ENCODE measurements at regions not wholly inside any gene's neighbourhood (a gene's known extent, or its start where the extent isn't known, plus 50 kb on each side); places are given as distances from the start of the nearest gene placed in this dataset.
A peak's percentile ranks its signal among the peaks of the same experiment; 100 is the strongest.

GRCh38 chr2:167703441-167703840 is 544.0 kb downstream of the STK39 start:
- no peaks in the 10 kb centered on the region for H3K36me3 Mint-ChIP-seq
- H3K27ac Mint-ChIP-seq: no peak overlapping the region
- DNase-seq (no peak), ATAC-seq (ENCODE audit: low read depth in 2 of 2) (no peak)
- no peaks in the 10 kb centered on the region for H3K27me3 Mint-ChIP-seq
- no peak overlapping the region for H3K4me3 Mint-ChIP-seq
- H3K4me1 Mint-ChIP-seq: no peaks in the 10 kb centered on the region
- H3K9me3 Mint-ChIP-seq: no peaks in the 10 kb centered on the region

DNA sequence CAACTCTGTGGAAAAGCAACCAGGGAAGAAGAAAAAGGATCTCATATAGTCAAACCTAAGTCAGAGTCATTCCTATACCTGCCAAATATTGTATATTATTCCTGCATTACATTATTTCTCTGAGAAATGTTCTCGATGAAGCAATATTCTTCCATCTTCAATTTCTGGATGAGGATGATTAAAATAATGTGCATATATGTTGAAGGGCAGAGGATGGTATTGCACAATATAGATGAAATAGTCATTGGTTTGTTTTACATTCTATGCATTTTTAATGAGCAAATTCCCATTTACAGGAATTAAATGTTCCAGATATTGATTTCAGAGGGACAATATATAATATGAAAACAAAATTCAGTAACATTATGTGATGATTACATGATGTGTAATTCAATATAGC is 545.2 kb downstream of the STK39 start:
- Mint-ChIP-seq H3K36me3 (no peaks in the 10 kb centered on the region), H3K4me3 (no peak overlapping the region), H3K27me3 (no peaks in the 10 kb centered on the region), H3K9me3 (no peaks in the 10 kb centered on the region), H3K27ac (no peak overlapping the region), H3K4me1 (no peaks in the 10 kb centered on the region)
- ATAC-seq (ENCODE audit: low read depth in 2 of 2) (no peak), DNase-seq (no peak)

GRCh38 chr2:167701651-167702050 is 545.7 kb downstream of the STK39 start:
- H3K27ac Mint-ChIP-seq: no peak overlapping the region
- no peak overlapping the region for H3K4me3 Mint-ChIP-seq
- no peaks in the 10 kb centered on the region for H3K27me3 Mint-ChIP-seq
- no peaks in the 10 kb centered on the region for H3K9me3 Mint-ChIP-seq
- ATAC-seq (ENCODE audit: low read depth in 2 of 2) (no peak), DNase-seq (no peak)
- no peaks in the 10 kb centered on the region for H3K36me3 Mint-ChIP-seq
- H3K4me1 Mint-ChIP-seq: no peaks in the 10 kb centered on the region

DNA sequence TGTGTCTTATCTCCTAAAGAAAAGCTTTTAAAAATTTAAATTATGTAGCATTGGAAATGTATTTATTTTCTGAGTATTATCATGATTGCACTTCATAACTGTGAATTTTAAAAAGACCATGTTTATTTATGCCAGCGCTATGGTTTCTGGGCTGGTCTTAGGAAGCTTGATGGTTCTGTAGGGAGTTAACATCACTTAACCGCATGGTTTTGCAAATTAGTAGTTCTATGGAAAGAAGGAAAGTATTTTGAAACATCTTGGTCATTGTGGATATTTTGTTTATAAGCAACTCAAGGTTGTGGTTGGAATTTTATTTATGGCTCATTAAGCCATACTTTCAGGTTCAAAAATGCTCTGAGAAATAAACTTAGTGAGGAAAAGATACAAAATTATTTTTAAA is 549.4 kb downstream of the STK39 start:
- ATAC-seq (ENCODE audit: low read depth in 2 of 2) (no peak), DNase-seq (no peak)
- no peak overlapping the region for H3K4me3 Mint-ChIP-seq
- H3K9me3 Mint-ChIP-seq: peaks cover 0 to 3% (median 0%) of the 10 kb centered on the region in 7 donors
- no peak overlapping the region for H3K27ac Mint-ChIP-seq
- no peaks in the 10 kb centered on the region for H3K36me3 Mint-ChIP-seq
- H3K4me1 Mint-ChIP-seq: no peaks in the 10 kb centered on the region
- no peaks in the 10 kb centered on the region for H3K27me3 Mint-ChIP-seq

DNA sequence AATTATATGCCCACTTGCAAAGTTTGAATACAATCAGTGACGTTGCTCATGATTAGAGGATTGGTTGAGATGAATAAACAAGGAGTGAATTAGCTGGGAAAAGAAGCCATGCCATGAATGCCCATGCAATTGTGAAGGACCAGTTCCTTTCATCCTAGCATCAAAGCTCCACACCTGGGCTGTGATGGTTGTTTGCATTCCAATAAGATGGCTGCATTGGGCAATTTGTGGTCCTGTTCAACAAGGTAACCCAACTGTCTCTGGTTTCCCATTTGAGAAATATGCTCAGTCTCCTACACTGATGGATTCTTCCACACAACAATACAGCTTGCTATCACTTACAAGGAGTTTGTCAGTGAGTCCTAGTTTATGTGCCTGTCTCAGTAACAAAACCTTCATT is 550.2 kb downstream of the STK39 start:
- H3K4me1 Mint-ChIP-seq: no peaks in the 10 kb centered on the region
- no peaks in the 10 kb centered on the region for H3K27me3 Mint-ChIP-seq
- H3K27ac Mint-ChIP-seq: no peak overlapping the region
- ATAC-seq (ENCODE audit: low read depth in 2 of 2) (no peak), DNase-seq (no peak)
- peaks cover 0 to 3% (median 0%) of the 10 kb centered on the region in 7 donors for H3K9me3 Mint-ChIP-seq
- no peaks in the 10 kb centered on the region for H3K36me3 Mint-ChIP-seq
- no peak overlapping the region for H3K4me3 Mint-ChIP-seq

DNA sequence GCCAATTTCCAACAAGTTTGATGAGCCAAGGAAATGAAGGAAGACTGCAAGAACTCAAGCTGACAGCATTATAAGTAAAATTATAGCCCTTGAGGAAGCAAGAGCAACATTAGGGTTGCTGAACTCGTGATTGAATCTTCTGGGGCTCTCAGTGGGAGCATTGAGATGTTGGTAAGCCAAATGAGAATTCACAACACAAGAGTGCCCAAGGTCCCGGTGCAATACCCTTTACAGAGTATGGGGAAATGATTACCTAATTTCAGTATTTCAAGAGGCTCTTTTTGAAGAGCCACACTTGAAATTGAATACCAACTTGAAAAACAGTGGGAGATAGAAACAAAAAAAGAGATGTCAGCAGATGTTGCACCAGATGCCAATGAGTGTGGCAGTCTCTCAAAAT is 554.5 kb downstream of the STK39 start:
- H3K36me3 Mint-ChIP-seq: no peaks in the 10 kb centered on the region
- ATAC-seq (ENCODE audit: low read depth in 2 of 2) (no peak), DNase-seq (no peak)
- peaks cover 0 to 4% (median 0%) of the 10 kb centered on the region in 7 donors for H3K9me3 Mint-ChIP-seq
- H3K4me1 Mint-ChIP-seq: no peaks in the 10 kb centered on the region
- H3K4me3 Mint-ChIP-seq: no peak overlapping the region
- H3K27ac Mint-ChIP-seq: peak overlapping the region in 1 of 6 donors; percentile 8
- H3K27me3 Mint-ChIP-seq: no peaks in the 10 kb centered on the region

DNA sequence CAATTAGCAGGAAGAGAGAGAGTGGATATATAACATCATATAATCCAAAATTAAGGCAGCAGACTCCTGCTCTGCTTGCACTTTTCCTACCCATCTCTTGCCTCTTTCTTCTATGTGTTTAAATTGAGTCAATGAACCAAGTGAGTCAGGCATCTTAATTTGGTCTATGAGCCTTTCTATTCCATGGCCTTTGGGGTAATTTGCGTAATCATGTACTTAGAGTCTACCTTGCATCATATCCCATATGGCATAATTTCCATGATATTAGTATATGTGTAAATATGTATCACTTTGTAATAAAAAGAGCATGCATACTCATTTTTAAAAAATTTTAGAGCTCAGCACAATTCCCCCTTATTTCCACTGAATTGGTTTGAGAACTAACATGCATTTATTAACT is 555.2 kb downstream of the STK39 start:
- Mint-ChIP-seq H3K27ac (no peak overlapping the region), H3K36me3 (no peaks in the 10 kb centered on the region), H3K9me3 (peaks cover 0 to 4% (median 0%) of the 10 kb centered on the region in 7 donors), H3K27me3 (no peaks in the 10 kb centered on the region), H3K4me3 (no peak overlapping the region), H3K4me1 (no peaks in the 10 kb centered on the region)
- DNase-seq (no peak), ATAC-seq (ENCODE audit: low read depth in 2 of 2) (no peak)

DNA sequence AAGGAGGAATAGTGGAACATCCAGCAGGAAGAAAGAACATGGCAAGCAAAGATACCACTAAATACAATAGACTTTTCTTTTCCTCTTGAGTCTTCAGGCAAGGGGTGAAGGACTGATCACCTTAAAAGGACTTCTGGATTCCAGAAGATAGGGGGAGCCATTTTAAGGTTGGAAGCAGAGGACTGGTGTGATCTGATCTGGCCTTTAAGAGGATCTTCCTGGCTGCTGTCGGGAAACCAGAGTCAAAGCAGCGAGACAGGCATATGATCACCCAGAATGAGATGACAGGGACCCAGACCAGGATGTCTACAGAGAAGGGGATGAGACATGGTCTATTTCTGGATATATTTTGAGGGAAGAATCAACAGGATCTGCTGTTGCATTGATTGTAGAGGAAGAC is 558.0 kb downstream of the STK39 start:
- no peak for DNase-seq
- peaks cover 0 to 4% (median 0%) of the 10 kb centered on the region in 7 donors for H3K9me3 Mint-ChIP-seq
- no peaks in the 10 kb centered on the region for H3K27me3 Mint-ChIP-seq
- H3K36me3 Mint-ChIP-seq: no peaks in the 10 kb centered on the region
- ATAC-seq (ENCODE audit: low read depth in 2 of 2): no peak
- no peaks in the 10 kb centered on the region for H3K4me1 Mint-ChIP-seq
- H3K27ac Mint-ChIP-seq: no peak overlapping the region
- no peak overlapping the region for H3K4me3 Mint-ChIP-seq

- Mint-ChIP-seq H3K4me1 (no peaks in the 10 kb centered on the region), H3K36me3 (no peaks in the 10 kb centered on the region), H3K27me3 (no peaks in the 10 kb centered on the region), H3K27ac (no peak overlapping the region), H3K4me3 (no peak overlapping the region), H3K9me3 (peaks cover 0 to 4% (median 0%) of the 10 kb centered on the region in 7 donors)
- ATAC-seq (ENCODE audit: low read depth in 2 of 2) (no peak), DNase-seq (no peak)
Measured at GRCh38 chr2:167686691-167687090, 560.7 kb downstream of the STK39 start.

GRCh38 chr2:167681234-167682015 is 566.0 kb downstream of the STK39 start:
- no peak overlapping the region for H3K4me3 Mint-ChIP-seq
- DNase-seq (no peak), ATAC-seq (ENCODE audit: low read depth in 2 of 2) (no peak)
- H3K4me1 Mint-ChIP-seq: no peaks in the 10 kb centered on the region
- no peaks in the 10 kb centered on the region for H3K36me3 Mint-ChIP-seq
- H3K27me3 Mint-ChIP-seq: no peaks in the 10 kb centered on the region
- no peak overlapping the region for H3K27ac Mint-ChIP-seq
- peaks cover 0 to 4% (median 0%) of the 10 kb centered on the region in 7 donors for H3K9me3 Mint-ChIP-seq

GRCh38 chr2:167678158-167678557 is 569.2 kb downstream of the STK39 start:
- H3K9me3 Mint-ChIP-seq: peaks cover 0 to 4% (median 0%) of the 10 kb centered on the region in 7 donors
- no peak overlapping the region for H3K4me3 Mint-ChIP-seq
- no peaks in the 10 kb centered on the region for H3K27me3 Mint-ChIP-seq
- H3K36me3 Mint-ChIP-seq: no peaks in the 10 kb centered on the region
- ATAC-seq (ENCODE audit: low read depth in 2 of 2): no peak
- no peak overlapping the region for H3K27ac Mint-ChIP-seq
- no peaks in the 10 kb centered on the region for H3K4me1 Mint-ChIP-seq
- no peak for DNase-seq

DNA sequence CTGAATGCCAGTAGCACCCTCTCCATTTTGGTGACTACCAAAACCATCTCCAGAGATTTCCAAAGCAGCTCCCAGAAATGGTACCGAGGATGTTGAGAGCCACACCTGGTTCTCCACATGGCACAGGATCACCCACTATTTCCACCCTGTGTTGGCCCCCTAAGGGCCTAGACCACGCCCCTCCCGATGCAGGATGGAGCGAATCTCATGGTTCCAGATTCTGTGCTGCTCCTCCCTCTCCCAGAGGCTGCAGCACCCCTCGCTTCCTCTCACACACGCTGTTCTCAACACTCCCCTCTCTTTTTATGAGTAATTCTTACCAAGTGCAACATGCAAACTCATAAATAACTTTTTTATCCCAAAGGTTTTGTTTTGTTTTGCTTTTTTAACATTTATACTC is 571.5 kb downstream of the STK39 start:
- Mint-ChIP-seq H3K4me3 (no peak overlapping the region), H3K27ac (no peak overlapping the region), H3K9me3 (peaks cover under 1 to 13% (median 5%) of the 10 kb centered on the region in 7 donors), H3K4me1 (no peaks in the 10 kb centered on the region), H3K27me3 (no peaks in the 10 kb centered on the region), H3K36me3 (peaks cover 0 to 1% of the 10 kb centered on the region in 2 donors)
- ATAC-seq (ENCODE audit: low read depth in 2 of 2): no peak
- no peak for DNase-seq

- no peak overlapping the region for H3K4me3 Mint-ChIP-seq
- H3K27me3 Mint-ChIP-seq: no peaks in the 10 kb centered on the region
- H3K9me3 Mint-ChIP-seq: peaks cover 12 to 26% (median 21%) of the 10 kb centered on the region in 7 donors
- H3K36me3 Mint-ChIP-seq: peaks cover 0 to 15% of the 10 kb centered on the region in 2 donors
- H3K27ac Mint-ChIP-seq: no peak overlapping the region
- no peaks in the 10 kb centered on the region for H3K4me1 Mint-ChIP-seq
- ATAC-seq (ENCODE audit: low read depth in 2 of 2) (no peak), DNase-seq (no peak)
Measured at GRCh38 chr2:167670588-167670987, 576.8 kb downstream of the STK39 start.

DNA sequence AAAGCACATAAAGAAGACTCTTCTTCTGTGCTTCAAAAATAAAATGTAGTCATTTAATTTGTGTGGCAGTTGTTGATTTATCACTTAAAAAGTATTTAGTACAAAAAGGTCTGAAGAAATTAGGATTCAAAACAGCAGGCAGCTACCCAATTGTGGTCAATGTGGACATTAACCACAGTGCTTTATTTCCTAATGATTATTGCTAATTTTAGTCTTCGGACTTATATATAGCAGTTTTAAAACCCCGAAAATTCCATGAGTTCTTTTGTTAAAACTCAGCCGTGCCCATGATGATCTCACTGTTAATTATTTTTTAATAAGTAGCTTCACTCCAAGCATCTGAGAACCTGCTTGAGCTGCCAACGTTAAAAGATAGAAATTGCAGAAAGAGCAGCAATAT is 594.3 kb downstream of the STK39 start:
- H3K27ac Mint-ChIP-seq: no peak overlapping the region
- no peak for DNase-seq
- H3K27me3 Mint-ChIP-seq: peaks cover 0 to 6% (median 0%) of the 10 kb centered on the region in 3 donors
- no peak overlapping the region for H3K4me3 Mint-ChIP-seq
- peaks cover 0 to 7% (median 3%) of the 10 kb centered on the region in 7 donors for H3K9me3 Mint-ChIP-seq
- no peaks in the 10 kb centered on the region for H3K4me1 Mint-ChIP-seq
- H3K36me3 Mint-ChIP-seq: no peaks in the 10 kb centered on the region
- no peak for ATAC-seq (ENCODE audit: low read depth in 2 of 2)

Measured in naive B cell (primary cell).